Neural cell (in vitro differentiated cells): ENCODE measurements at regions not wholly inside any gene's neighbourhood (a gene's known extent, or its start where the extent isn't known, plus 50 kb on each side); places are given as distances from the start of the nearest gene placed in this dataset.

Experiments used
- H2AFZ ChIP-seq: fragments of 200-600, 300-800 bp; sonication (generic), shearing (Covaris generic); 2 replicates; pipeline ENCODE4 v1.6.0; 2014; ENCODE audit warnings: low read depth, mild to moderate bottlenecking, antibody characterized with exemption, low read length, moderate library complexity
- H3F3A ChIP-seq: fragments of 200-600 bp; shearing (Covaris generic); 2 replicates; pipeline ENCODE4 v1.6.1; 2016; ENCODE audit warnings: mild to moderate bottlenecking, moderate library complexity, mixed read lengths, antibody characterized with exemption, low read length; ENCODE audit not compliant: insufficient read depth, poor library complexity, severe bottlenecking
- H3K27ac ChIP-seq: fragments of 200-600, 300-800 bp; sonication (generic), shearing (Covaris generic); 2 replicates; pipeline ENCODE4 v1.5.1; 2014; ENCODE audit warnings: mild to moderate bottlenecking, low read length, moderate library complexity
- H3K27me3 ChIP-seq: fragments of 300-800, 200-600 bp; sonication (generic), shearing (Covaris generic); 2 replicates; pipeline ENCODE4 v1.6.0; 2014; ENCODE audit warnings: mild to moderate bottlenecking, low read depth, low read length, moderate library complexity; ENCODE audit not compliant: insufficient read depth
- H3K36me3 ChIP-seq: fragments of 300-800, 200-600 bp; sonication (generic), shearing (Covaris generic); 2 replicates; pipeline ENCODE4 v1.5.1; 2014; ENCODE audit warnings: mild to moderate bottlenecking, antibody characterized with exemption, low read length, moderate library complexity; ENCODE audit not compliant: insufficient read depth
- H3K4me2 ChIP-seq: fragments of 300-800, 200-600 bp; sonication (generic), shearing (Covaris generic); 2 replicates; pipeline ENCODE4 v1.6.0; 2014; ENCODE audit warnings: mild to moderate bottlenecking, low read length
- H3K4me3 ChIP-seq: fragments of 300-800, 200-600 bp; sonication (generic), shearing (Covaris generic); 2 replicates; pipeline ENCODE4 v1.5.1; 2014; ENCODE audit warnings: mild to moderate bottlenecking, low read length, moderate library complexity
- H3K79me2 ChIP-seq: fragments of 200-600 bp; shearing (Covaris generic); replicated peaks from 2 replicates; pipeline ENCODE4 v1.6.0; 2014; ENCODE audit warnings: mild to moderate bottlenecking, low read length, moderate library complexity; ENCODE audit not compliant: insufficient read depth
- H3K9ac ChIP-seq: fragments of 300-800, 200-600 bp; sonication (generic), shearing (Covaris generic); 2 replicates; pipeline ENCODE4 v1.6.1; 2016; ENCODE audit warnings: mild to moderate bottlenecking, low read length, mixed read lengths
- H3K9me2 ChIP-seq: fragments of 200-600 bp; shearing (Covaris generic); 2 replicates; pipeline ENCODE4 v1.6.1; 2016; ENCODE audit warnings: mild to moderate bottlenecking, low read length, mixed read lengths; ENCODE audit not compliant: insufficient read depth
- H3K9me3 ChIP-seq: fragments of 200-600, 300-800 bp; sonication (generic), shearing (Covaris generic); 2 replicates; pipeline ENCODE4 v1.6.1; 2016; ENCODE audit warnings: mild to moderate bottlenecking, mixed run types, low read length, moderate library complexity, mixed read lengths
- H4K20me1 ChIP-seq: fragments of 200-600 bp; shearing (Covaris generic); 2 replicates; pipeline ENCODE4 v1.6.1; 2016; ENCODE audit warnings: mild to moderate bottlenecking, mixed run types; ENCODE audit not compliant: insufficient read depth
- CTCF ChIP-seq: fragments of 450-650 bp; IDR thresholded peaks from 2 replicates; pipeline ENCODE4 v1.5.1; 2014; ENCODE audit warnings: antibody characterized with exemption, mild to moderate bottlenecking, moderate library complexity; ENCODE audit not compliant: poor library complexity, severe bottlenecking
- EP300 ChIP-seq: fragments of 450-650 bp; conservative IDR thresholded peaks from 2 replicates; pipeline ENCODE4 v1.6.1; 2014; ENCODE audit warnings: antibody characterized with exemption, mild to moderate bottlenecking, moderate library complexity; ENCODE audit not compliant: poor library complexity, severe bottlenecking
- EZH2 ChIP-seq: fragments of 200-600, 300-800 bp; shearing (Covaris generic), sonication (generic); IDR thresholded peaks from 2 replicates; pipeline ENCODE4 v1.6.1; 2014; ENCODE audit warnings: antibody characterized with exemption, low read length, borderline replicate concordance, mild to moderate bottlenecking; ENCODE audit not compliant: insufficient read depth, poor library complexity, severe bottlenecking
- MXI1 ChIP-seq: fragments of 450-650 bp; conservative IDR thresholded peaks from 2 replicates; pipeline ENCODE4 v1.6.1; 2014; ENCODE audit warnings: antibody characterized with exemption, mild to moderate bottlenecking; ENCODE audit not compliant: poor library complexity, severe bottlenecking
- POLR2AphosphoS5 ChIP-seq: IDR thresholded peaks from 2 replicates; pipeline ENCODE4 v1.6.1; 2012
- RAD21 ChIP-seq: fragments of 450-650 bp; conservative IDR thresholded peaks from 2 replicates; pipeline ENCODE4 v1.6.1; 2014; ENCODE audit warnings: antibody characterized with exemption, mild to moderate bottlenecking, moderate library complexity
- SMC3 ChIP-seq: fragments of 450-650 bp; conservative IDR thresholded peaks from 2 replicates; pipeline ENCODE4 v1.6.1; 2014; ENCODE audit warnings: antibody characterized with exemption, mild to moderate bottlenecking, moderate library complexity; ENCODE audit not compliant: poor library complexity
- TAF1 ChIP-seq: IDR thresholded peaks from 2 replicates; pipeline ENCODE4 v1.6.1; 2012; ENCODE audit warnings: low read depth
- TF ChIP-seq, protein P1 (sequence below): IDR thresholded peaks from 2 replicates; pipeline ENCODE4 v1.6.1; 2012; ENCODE audit warnings: borderline replicate concordance

DNA sequence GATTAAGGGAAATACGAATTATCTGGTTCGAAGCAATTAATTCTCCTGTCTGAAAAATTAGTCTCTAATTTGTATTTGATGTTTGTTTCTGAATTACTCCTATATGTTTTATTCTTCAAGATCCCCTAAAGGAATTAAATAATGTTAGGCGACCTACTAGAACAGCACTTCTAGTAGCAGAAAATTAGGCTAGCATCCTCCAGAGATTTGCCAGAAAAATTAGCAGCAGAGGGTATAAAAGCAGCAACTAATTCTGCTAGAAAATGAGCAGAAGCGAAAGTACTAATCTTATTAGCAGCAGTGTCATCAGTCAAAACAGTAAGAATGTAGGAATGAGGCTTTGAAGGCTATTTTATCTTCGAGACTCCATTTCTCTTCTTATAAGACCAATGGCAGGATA, 114.3 kb upstream of the PJA2 start:
- Histone ChIP-seq H3K4me3 (no peak overlapping the region), H2AFZ (no peak overlapping the region), H3K9me2 (no peaks in the 10 kb centered on the region), H3K9ac (no peak overlapping the region), H3K9me3 (no peaks in the 10 kb centered on the region), H4K20me1 (no peaks in the 10 kb centered on the region), H3F3A (no peaks in the 10 kb centered on the region), H3K27me3 (no peaks in the 10 kb centered on the region), H3K79me2 (no peaks in the 10 kb centered on the region), H3K4me2 (no peak overlapping the region), H3K27ac (no peak overlapping the region), H3K36me3 (no peaks in the 10 kb centered on the region)
- TF ChIP-seq TAF1 (no peak), MXI1 (no peak), RAD21 (no peak), EZH2 (no peak), EP300 (no peak)
- TF ChIP-seq, protein P1, sequence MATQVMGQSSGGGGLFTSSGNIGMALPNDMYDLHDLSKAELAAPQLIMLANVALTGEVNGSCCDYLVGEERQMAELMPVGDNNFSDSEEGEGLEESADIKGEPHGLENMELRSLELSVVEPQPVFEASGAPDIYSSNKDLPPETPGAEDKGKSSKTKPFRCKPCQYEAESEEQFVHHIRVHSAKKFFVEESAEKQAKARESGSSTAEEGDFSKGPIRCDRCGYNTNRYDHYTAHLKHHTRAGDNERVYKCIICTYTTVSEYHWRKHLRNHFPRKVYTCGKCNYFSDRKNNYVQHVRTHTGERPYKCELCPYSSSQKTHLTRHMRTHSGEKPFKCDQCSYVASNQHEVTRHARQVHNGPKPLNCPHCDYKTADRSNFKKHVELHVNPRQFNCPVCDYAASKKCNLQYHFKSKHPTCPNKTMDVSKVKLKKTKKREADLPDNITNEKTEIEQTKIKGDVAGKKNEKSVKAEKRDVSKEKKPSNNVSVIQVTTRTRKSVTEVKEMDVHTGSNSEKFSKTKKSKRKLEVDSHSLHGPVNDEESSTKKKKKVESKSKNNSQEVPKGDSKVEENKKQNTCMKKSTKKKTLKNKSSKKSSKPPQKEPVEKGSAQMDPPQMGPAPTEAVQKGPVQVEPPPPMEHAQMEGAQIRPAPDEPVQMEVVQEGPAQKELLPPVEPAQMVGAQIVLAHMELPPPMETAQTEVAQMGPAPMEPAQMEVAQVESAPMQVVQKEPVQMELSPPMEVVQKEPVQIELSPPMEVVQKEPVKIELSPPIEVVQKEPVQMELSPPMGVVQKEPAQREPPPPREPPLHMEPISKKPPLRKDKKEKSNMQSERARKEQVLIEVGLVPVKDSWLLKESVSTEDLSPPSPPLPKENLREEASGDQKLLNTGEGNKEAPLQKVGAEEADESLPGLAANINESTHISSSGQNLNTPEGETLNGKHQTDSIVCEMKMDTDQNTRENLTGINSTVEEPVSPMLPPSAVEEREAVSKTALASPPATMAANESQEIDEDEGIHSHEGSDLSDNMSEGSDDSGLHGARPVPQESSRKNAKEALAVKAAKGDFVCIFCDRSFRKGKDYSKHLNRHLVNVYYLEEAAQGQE, result no peak

GRCh38 chr5:109522404-109522803, 112.6 kb upstream of the PJA2 start:
- Histone ChIP-seq H3K79me2 (no peaks in the 10 kb centered on the region), H2AFZ (no peak overlapping the region), H3K9me2 (no peaks in the 10 kb centered on the region), H3K9me3 (no peaks in the 10 kb centered on the region), H3K4me3 (no peak overlapping the region), H3K27ac (no peak overlapping the region), H3K36me3 (no peaks in the 10 kb centered on the region), H3K4me2 (no peak overlapping the region), H4K20me1 (no peaks in the 10 kb centered on the region), H3K9ac (no peak overlapping the region), H3F3A (no peaks in the 10 kb centered on the region), H3K27me3 (no peaks in the 10 kb centered on the region)
- no peak for TF ChIP-seq RAD21
- no peak for TF ChIP-seq EZH2
- TF ChIP-seq POLR2AphosphoS5, result no peak
- no peak for TF ChIP-seq MXI1
- no peak for TF ChIP-seq SMC3
- TF ChIP-seq CTCF, result no peak
- TF ChIP-seq, protein P1, result no peak
- no peak for TF ChIP-seq TAF1
- TF ChIP-seq EP300, result no peak
